Keratinocyte (primary cell): ENCODE measurements at regions not wholly inside any gene's neighbourhood (a gene's known extent, or its start where the extent isn't known, plus 50 kb on each side); places are given as distances from the start of the nearest gene placed in this dataset.

Experiments used
- DNase-seq: peaks from one replicate; pipeline ENCODE4 v3.0.0-alpha.2; 2011; ENCODE audit warnings: low read depth, missing footprints, low spot score
- FAIRE-seq: peaks from 2 replicates; lab custom pipeline; 2011; peaks lifted over from hg19 to GRCh38; lab: Jason Lieb, UNC
- H2AFZ ChIP-seq: 2 replicates; pipeline ENCODE4 v1.6.0; 2012; ENCODE audit warnings: low read length, control low read depth, inconsistent platforms; ENCODE audit not compliant: control insufficient read depth
- H3K27ac ChIP-seq: 2 replicates; pipeline ENCODE4 v1.5.1; 2011; ENCODE audit warnings: low read length; ENCODE audit not compliant: control insufficient read depth, insufficient read depth
- H3K27me3 ChIP-seq: 3 replicates; pipeline ENCODE4 v1.6.0; 2011; ENCODE audit warnings: low read length; ENCODE audit not compliant: control insufficient read depth, insufficient read depth; ENCODE audit errors: extremely low read depth
- H3K36me3 ChIP-seq, 2 experiments: 2 replicates in 1 of 2; 3 replicates in 1 of 2; pipeline ENCODE4 v1.5.1; 2011; ENCODE audit warnings: low read length in 2 of 2, mild to moderate bottlenecking in 1 of 2; ENCODE audit not compliant: control insufficient read depth in 2 of 2, insufficient read depth in 2 of 2; ENCODE audit errors: extremely low read depth in 1 of 2
- H3K4me1 ChIP-seq: 3 replicates; pipeline ENCODE4 v1.5.1; 2011; ENCODE audit warnings: low read length; ENCODE audit not compliant: control insufficient read depth, insufficient read depth; ENCODE audit errors: extremely low read depth
- H3K4me2 ChIP-seq: 3 replicates; pipeline ENCODE4 v1.6.0; 2011; ENCODE audit warnings: low read depth, low read length; ENCODE audit not compliant: control insufficient read depth, insufficient read depth; ENCODE audit errors: extremely low read depth
- H3K4me3 ChIP-seq, 3 experiments: fragments of 200-600 bp in 1 of 3; sonication (generic) in 1 of 3; 2 replicates in 2 of 3; 3 replicates in 1 of 3; pipeline ENCODE4 v1.5.1; 2011 to 2016; ENCODE audit warnings: low read length in 3 of 3, mild to moderate bottlenecking in 3 of 3, control low read depth in 2 of 3, inconsistent platforms in 1 of 3, low read depth in 1 of 3, mixed read lengths in 1 of 3, mixed run types in 1 of 3, moderate library complexity in 1 of 3; ENCODE audit not compliant: control insufficient read depth in 2 of 3, insufficient read depth in 2 of 3; ENCODE audit errors: extremely low read depth in 1 of 3
- H3K79me2 ChIP-seq: 2 replicates; pipeline ENCODE4 v1.6.0; 2012; ENCODE audit warnings: low read length; ENCODE audit not compliant: control insufficient read depth, insufficient read depth
- H3K9ac ChIP-seq: 3 replicates; pipeline ENCODE4 v1.6.0; 2011; ENCODE audit warnings: low read length; ENCODE audit not compliant: control insufficient read depth, insufficient read depth; ENCODE audit errors: extremely low read depth
- H3K9me1 ChIP-seq: 3 replicates; pipeline ENCODE4 v1.6.0; 2011; ENCODE audit warnings: low read length; ENCODE audit not compliant: control insufficient read depth, insufficient read depth; ENCODE audit errors: extremely low read depth
- H3K9me3 ChIP-seq: 2 replicates; pipeline ENCODE4 v1.5.1; 2012; ENCODE audit warnings: low read depth, low read length; ENCODE audit not compliant: control insufficient read depth
- H4K20me1 ChIP-seq: 3 replicates; pipeline ENCODE4 v1.6.0; 2011; ENCODE audit warnings: low read length; ENCODE audit not compliant: control insufficient read depth, insufficient read depth; ENCODE audit errors: extremely low read depth
- CTCF ChIP-seq, 3 experiments: IDR thresholded peaks in 1 of 3; conservative IDR thresholded peaks in 1 of 3; optimal IDR thresholded peaks in 1 of 3; 2 replicates in 2 of 3; 3 replicates in 1 of 3; pipeline versions ENCODE3 to v1.5.1; 2011; ENCODE audit warnings: low read length in 3 of 3, mild to moderate bottlenecking in 3 of 3, moderate library complexity in 2 of 3, control low read depth in 1 of 3, inconsistent platforms in 1 of 3; ENCODE audit not compliant: insufficient read depth in 2 of 3; ENCODE audit errors: extremely low read depth in 1 of 3
- EZH2 ChIP-seq: IDR thresholded peaks from one replicate; pipeline ENCODE4 v1.6.1; 2012; ENCODE audit warnings: inconsistent platforms, mild to moderate bottlenecking, low read length, moderate library complexity
- dilution Hi-C: fragments of 300-500 bp; cut with MboI; formaldehyde crosslinking; loops from one replicate; pipeline ENCODE4 v1.7.0; 2020; ENCODE audit warnings: low sequenced_read_pairs; ENCODE audit not compliant: extremely low pct_ligation_motif_present

- DNase-seq: no peak
- H3K4me1 ChIP-seq: peaks cover 38% of the 10 kb centered on the region
- TF ChIP-seq CTCF (optimal IDR thresholded peaks at IDR 0.05 in 1 of 3, IDR thresholded peaks at IDR 0.05 in 1 of 3, conservative IDR thresholded peaks at IDR 0.05 in 1 of 3; ENCODE audit: extremely low read depth in 1 of 3, insufficient read depth in 2 of 3, low read length in 3 of 3): no peak
- TF ChIP-seq EZH2: no peak
- no peaks in the 10 kb centered on the region for H3K36me3 ChIP-seq
- no peaks in the 10 kb centered on the region for H3K9me1 ChIP-seq
- no peaks in the 10 kb centered on the region for H3K9me3 ChIP-seq
- no peaks in the 10 kb centered on the region for H3K27me3 ChIP-seq
- H2AFZ ChIP-seq: no peak overlapping the region
- no peak overlapping the region for H3K9ac ChIP-seq
- H4K20me1 ChIP-seq: no peaks in the 10 kb centered on the region
- H3K27ac ChIP-seq: no peak overlapping the region
- no peak overlapping the region for H3K4me3 ChIP-seq
- dilution Hi-C loops: no loop called here
- H3K79me2 ChIP-seq: no peaks in the 10 kb centered on the region
- no peak for FAIRE-seq
- H3K4me2 ChIP-seq: no peak overlapping the region
Observed at GRCh38 chr1:115220340-115221270, 117.4 kb downstream of the NGF start.

- DNase-seq (no peak), FAIRE-seq (no peak)
- H4K20me1 ChIP-seq: no peaks in the 10 kb centered on the region
- H2AFZ ChIP-seq: no peak overlapping the region
- H3K36me3 ChIP-seq: no peaks in the 10 kb centered on the region
- H3K4me3 ChIP-seq: no peak overlapping the region
- no peaks in the 10 kb centered on the region for H3K9me1 ChIP-seq
- H3K27ac ChIP-seq: no peak overlapping the region
- TF ChIP-seq CTCF (optimal IDR thresholded peaks at IDR 0.05 in 1 of 3, IDR thresholded peaks at IDR 0.05 in 1 of 3, conservative IDR thresholded peaks at IDR 0.05 in 1 of 3; ENCODE audit: extremely low read depth in 1 of 3, insufficient read depth in 2 of 3, low read length in 3 of 3): no peak
- TF ChIP-seq EZH2: no peak
- no peaks in the 10 kb centered on the region for H3K9me3 ChIP-seq
- peaks cover 33% of the 10 kb centered on the region for H3K4me1 ChIP-seq
- dilution Hi-C loops: no loop called here
- H3K9ac ChIP-seq: no peak overlapping the region
- H3K4me2 ChIP-seq: no peak overlapping the region
- H3K27me3 ChIP-seq: no peaks in the 10 kb centered on the region
- H3K79me2 ChIP-seq: no peaks in the 10 kb centered on the region
Observed at GRCh38 chr1:115219927-115220326, 118.1 kb downstream of the NGF start.
